ENCODE measurements at regions not wholly inside any gene's neighbourhood (a gene's known extent, or its start where the extent isn't known, plus 50 kb on each side); places are given as distances from the start of the nearest gene placed in this dataset.

DNA sequence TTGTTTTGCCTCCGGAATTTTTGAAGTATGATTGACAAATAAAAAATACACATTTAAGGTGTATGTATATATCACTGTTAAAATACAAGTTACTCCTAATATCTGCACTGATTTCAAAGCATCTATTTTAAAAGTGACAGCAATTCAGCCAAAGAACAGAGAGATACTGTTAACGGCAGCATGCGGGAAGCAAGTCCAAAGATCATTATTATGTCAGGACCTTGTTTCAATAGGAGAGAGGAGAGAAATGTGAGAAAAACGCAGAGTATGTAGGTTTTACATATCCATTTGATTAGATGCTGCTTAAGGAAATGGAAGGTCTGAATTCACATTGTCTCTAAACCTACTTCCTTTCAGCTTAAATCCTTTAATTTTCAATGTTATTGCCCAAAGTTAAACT, 545.5 kb upstream of the SLC8A1 start:
- Histone ChIP-seq H3K4me3 (ENCODE audit: low read depth in 1 of 3, low read length in 3 of 3) (no peak overlapping the region), H3K9ac (ENCODE audit: low read depth in 1 of 2, low read length in 2 of 2) (no peak overlapping the region), H3K36me3 (ENCODE audit: control insufficient read depth in 4 of 4, insufficient read depth in 3 of 4, low read depth in 1 of 4, low read length in 3 of 4) (no peaks in the 10 kb centered on the region), H3K4me1 (ENCODE audit: control insufficient read depth in 4 of 4, insufficient read depth in 4 of 4, low read length in 3 of 4) (no peaks in the 10 kb centered on the region), H3K27ac (ENCODE audit: low read depth in 1 of 2, low read length in 2 of 2) (no peak overlapping the region), H3K27me3 (ENCODE audit: control insufficient read depth in 4 of 4, insufficient read depth in 4 of 4, low read length in 3 of 4) (no peaks in the 10 kb centered on the region), H3K9me3 (ENCODE audit: control insufficient read depth in 4 of 4, low read length in 3 of 4) (peaks cover 0 to under 1% (median 0%) of the 10 kb centered on the region in 4 donors)
- no peak for DNase-seq (ENCODE audit: low spot score)
- TF ChIP-seq NR2F2 (IDR thresholded peaks at IDR 0.05) = no peak
- TF ChIP-seq, protein P1, sequence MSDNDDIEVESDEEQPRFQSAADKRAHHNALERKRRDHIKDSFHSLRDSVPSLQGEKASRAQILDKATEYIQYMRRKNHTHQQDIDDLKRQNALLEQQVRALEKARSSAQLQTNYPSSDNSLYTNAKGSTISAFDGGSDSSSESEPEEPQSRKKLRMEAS (IDR thresholded peaks at IDR 0.05) = no peak
- TF ChIP-seq, protein P2, sequence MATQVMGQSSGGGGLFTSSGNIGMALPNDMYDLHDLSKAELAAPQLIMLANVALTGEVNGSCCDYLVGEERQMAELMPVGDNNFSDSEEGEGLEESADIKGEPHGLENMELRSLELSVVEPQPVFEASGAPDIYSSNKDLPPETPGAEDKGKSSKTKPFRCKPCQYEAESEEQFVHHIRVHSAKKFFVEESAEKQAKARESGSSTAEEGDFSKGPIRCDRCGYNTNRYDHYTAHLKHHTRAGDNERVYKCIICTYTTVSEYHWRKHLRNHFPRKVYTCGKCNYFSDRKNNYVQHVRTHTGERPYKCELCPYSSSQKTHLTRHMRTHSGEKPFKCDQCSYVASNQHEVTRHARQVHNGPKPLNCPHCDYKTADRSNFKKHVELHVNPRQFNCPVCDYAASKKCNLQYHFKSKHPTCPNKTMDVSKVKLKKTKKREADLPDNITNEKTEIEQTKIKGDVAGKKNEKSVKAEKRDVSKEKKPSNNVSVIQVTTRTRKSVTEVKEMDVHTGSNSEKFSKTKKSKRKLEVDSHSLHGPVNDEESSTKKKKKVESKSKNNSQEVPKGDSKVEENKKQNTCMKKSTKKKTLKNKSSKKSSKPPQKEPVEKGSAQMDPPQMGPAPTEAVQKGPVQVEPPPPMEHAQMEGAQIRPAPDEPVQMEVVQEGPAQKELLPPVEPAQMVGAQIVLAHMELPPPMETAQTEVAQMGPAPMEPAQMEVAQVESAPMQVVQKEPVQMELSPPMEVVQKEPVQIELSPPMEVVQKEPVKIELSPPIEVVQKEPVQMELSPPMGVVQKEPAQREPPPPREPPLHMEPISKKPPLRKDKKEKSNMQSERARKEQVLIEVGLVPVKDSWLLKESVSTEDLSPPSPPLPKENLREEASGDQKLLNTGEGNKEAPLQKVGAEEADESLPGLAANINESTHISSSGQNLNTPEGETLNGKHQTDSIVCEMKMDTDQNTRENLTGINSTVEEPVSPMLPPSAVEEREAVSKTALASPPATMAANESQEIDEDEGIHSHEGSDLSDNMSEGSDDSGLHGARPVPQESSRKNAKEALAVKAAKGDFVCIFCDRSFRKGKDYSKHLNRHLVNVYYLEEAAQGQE (IDR thresholded peaks at IDR 0.05) = no peak
- no peak for TF ChIP-seq TAF1 (conservative IDR thresholded peaks at IDR 0.05)
- WGBS = 46% methylated on average over 4 of the region's 4 CpGs

DNA sequence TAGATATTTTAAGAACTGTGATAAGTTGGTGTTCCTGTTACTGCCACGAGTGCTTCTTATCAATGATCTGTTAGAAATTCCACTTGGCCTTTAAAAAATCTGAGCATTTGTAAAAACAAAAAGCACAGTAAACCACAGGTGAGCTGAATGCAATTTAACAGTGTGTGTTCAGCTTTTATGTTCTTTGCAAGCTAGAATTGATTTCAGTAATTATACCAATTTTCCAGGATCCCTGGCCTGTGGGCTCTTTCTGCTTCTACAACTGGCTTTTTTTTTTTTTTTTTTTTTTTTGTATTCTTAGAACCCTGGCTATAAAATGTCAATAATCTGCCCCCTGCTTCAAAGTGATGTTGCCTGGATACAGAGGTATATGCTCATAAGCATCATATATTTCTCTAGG, 548.5 kb upstream of the SLC8A1 start:
- Histone ChIP-seq H3K4me3 (ENCODE audit: low read depth in 1 of 3, low read length in 3 of 3) (no peak overlapping the region), H3K36me3 (ENCODE audit: control insufficient read depth in 4 of 4, insufficient read depth in 3 of 4, low read depth in 1 of 4, low read length in 3 of 4) (no peaks in the 10 kb centered on the region), H3K9ac (ENCODE audit: low read depth in 1 of 2, low read length in 2 of 2) (no peak overlapping the region), H3K27me3 (ENCODE audit: control insufficient read depth in 4 of 4, insufficient read depth in 4 of 4, low read length in 3 of 4) (no peaks in the 10 kb centered on the region), H3K9me3 (ENCODE audit: control insufficient read depth in 4 of 4, low read length in 3 of 4) (peaks cover 0 to 2% (median 0%) of the 10 kb centered on the region in 4 donors), H3K27ac (ENCODE audit: low read depth in 1 of 2, low read length in 2 of 2) (no peak overlapping the region), H3K4me1 (ENCODE audit: control insufficient read depth in 4 of 4, insufficient read depth in 4 of 4, low read length in 3 of 4) (no peaks in the 10 kb centered on the region)
- 46% methylated on average over 1 of the region's 1 CpG for WGBS
- no peak for DNase-seq (ENCODE audit: low spot score)
- TF ChIP-seq RAD21 (IDR thresholded peaks at IDR 0.05) (no peak), SP1 (IDR thresholded peaks at IDR 0.05) (no peak), HNF4A (conservative IDR thresholded peaks at IDR 0.05) (no peak), JUND (IDR thresholded peaks at IDR 0.05) (no peak), NR2F2 (IDR thresholded peaks at IDR 0.05) (no peak), TAF1 (conservative IDR thresholded peaks at IDR 0.05) (no peak), FOXA2 (IDR thresholded peaks at IDR 0.05) (no peak)
- TF ChIP-seq, protein P3, sequence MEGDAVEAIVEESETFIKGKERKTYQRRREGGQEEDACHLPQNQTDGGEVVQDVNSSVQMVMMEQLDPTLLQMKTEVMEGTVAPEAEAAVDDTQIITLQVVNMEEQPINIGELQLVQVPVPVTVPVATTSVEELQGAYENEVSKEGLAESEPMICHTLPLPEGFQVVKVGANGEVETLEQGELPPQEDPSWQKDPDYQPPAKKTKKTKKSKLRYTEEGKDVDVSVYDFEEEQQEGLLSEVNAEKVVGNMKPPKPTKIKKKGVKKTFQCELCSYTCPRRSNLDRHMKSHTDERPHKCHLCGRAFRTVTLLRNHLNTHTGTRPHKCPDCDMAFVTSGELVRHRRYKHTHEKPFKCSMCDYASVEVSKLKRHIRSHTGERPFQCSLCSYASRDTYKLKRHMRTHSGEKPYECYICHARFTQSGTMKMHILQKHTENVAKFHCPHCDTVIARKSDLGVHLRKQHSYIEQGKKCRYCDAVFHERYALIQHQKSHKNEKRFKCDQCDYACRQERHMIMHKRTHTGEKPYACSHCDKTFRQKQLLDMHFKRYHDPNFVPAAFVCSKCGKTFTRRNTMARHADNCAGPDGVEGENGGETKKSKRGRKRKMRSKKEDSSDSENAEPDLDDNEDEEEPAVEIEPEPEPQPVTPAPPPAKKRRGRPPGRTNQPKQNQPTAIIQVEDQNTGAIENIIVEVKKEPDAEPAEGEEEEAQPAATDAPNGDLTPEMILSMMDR (IDR thresholded peaks at IDR 0.05; ENCODE audit: low read depth, low read length, missing input control) = no peak
- TF ChIP-seq, protein P4, sequence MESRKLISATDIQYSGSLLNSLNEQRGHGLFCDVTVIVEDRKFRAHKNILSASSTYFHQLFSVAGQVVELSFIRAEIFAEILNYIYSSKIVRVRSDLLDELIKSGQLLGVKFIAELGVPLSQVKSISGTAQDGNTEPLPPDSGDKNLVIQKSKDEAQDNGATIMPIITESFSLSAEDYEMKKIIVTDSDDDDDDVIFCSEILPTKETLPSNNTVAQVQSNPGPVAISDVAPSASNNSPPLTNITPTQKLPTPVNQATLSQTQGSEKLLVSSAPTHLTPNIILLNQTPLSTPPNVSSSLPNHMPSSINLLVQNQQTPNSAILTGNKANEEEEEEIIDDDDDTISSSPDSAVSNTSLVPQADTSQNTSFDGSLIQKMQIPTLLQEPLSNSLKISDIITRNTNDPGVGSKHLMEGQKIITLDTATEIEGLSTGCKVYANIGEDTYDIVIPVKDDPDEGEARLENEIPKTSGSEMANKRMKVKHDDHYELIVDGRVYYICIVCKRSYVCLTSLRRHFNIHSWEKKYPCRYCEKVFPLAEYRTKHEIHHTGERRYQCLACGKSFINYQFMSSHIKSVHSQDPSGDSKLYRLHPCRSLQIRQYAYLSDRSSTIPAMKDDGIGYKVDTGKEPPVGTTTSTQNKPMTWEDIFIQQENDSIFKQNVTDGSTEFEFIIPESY (IDR thresholded peaks at IDR 0.05) = no peak
- TF ChIP-seq, protein P1 (IDR thresholded peaks at IDR 0.05) = no peak
